IPS-15b (cell line): ENCODE measurements at regions not wholly inside any gene's neighbourhood (a gene's known extent, or its start where the extent isn't known, plus 50 kb on each side); places are given as distances from the start of the nearest gene placed in this dataset.
"Not testable (repeated sequence)": the region's sequence is repeated elsewhere in the genome, so short reads cannot be mapped to it uniquely, and the experiment has no call there.

Source experiments
- H3K27me3 ChIP-seq: one replicate; pipeline ENCODE4 v1.6.1; 2013; ENCODE audit warnings: low read length; ENCODE audit not compliant: control insufficient read depth, insufficient read depth
- H3K36me3 ChIP-seq: one replicate; pipeline ENCODE4 v1.6.1; 2013; ENCODE audit warnings: low read length; ENCODE audit not compliant: control insufficient read depth, insufficient read depth
- H3K4me1 ChIP-seq: one replicate; pipeline ENCODE4 v1.6.1; 2013; ENCODE audit warnings: mild to moderate bottlenecking, low read length; ENCODE audit not compliant: control insufficient read depth, insufficient read depth
- H3K4me3 ChIP-seq: one replicate; pipeline ENCODE4 v1.5.1; 2013; ENCODE audit warnings: low read depth, low read length
- H3K9ac ChIP-seq: one replicate; pipeline ENCODE4 v1.6.1; 2013; ENCODE audit warnings: low read depth, mild to moderate bottlenecking, low read length
- H3K9me3 ChIP-seq: one replicate; pipeline ENCODE4 v1.6.1; 2013; ENCODE audit warnings: mild to moderate bottlenecking, low read length; ENCODE audit not compliant: control insufficient read depth, insufficient read depth

DNA sequence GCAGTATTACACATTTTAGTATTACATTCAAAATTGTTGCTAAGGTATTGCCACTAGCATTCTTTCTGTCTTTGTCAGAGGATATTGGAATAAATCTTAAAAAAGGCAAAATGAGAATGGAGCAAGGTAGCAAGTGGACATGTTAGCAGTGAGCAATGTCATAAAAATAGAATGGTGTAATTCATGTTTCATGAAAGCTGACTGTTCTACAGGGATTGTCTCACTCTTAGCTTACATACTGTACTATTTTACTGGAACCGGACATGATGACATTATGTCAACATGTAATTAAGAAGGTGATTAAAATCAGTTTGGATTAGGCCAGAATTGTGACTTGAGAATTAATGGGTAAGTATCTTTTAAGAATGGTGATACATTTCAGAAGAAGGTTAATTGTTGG is 1086.2 kb downstream of the STIM2 start:
- Histone ChIP-seq H3K9ac (no peak overlapping the region), H3K27me3 (no peaks in the 10 kb centered on the region), H3K36me3 (no peaks in the 10 kb centered on the region), H3K9me3 (no peaks in the 10 kb centered on the region), H3K4me3 (no peak overlapping the region), H3K4me1 (no peaks in the 10 kb centered on the region)

DNA sequence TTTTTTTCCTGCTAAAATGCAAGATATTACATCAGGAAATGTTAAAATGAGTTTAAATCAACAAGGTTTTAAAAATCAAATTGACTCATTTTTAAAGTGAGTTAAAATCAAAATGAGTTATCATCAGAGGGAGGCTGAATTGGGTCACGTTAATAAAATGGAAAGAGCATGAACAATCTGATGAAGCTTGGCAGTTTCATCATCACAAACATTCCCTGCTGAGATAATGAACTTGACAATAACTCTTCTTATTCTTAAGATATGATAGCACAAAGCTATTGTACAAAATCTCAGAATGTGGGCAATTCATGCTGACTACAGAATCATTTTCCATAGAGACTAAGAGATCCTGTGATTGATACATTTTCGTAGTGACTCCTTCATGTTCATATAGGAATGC is 1086.7 kb downstream of the STIM2 start:
- no peaks in the 10 kb centered on the region for H3K36me3 ChIP-seq
- no peak overlapping the region for H3K4me3 ChIP-seq
- H3K9me3 ChIP-seq: no peaks in the 10 kb centered on the region
- H3K4me1 ChIP-seq: no peaks in the 10 kb centered on the region
- H3K9ac ChIP-seq: no peak overlapping the region
- H3K27me3 ChIP-seq: no peaks in the 10 kb centered on the region

DNA sequence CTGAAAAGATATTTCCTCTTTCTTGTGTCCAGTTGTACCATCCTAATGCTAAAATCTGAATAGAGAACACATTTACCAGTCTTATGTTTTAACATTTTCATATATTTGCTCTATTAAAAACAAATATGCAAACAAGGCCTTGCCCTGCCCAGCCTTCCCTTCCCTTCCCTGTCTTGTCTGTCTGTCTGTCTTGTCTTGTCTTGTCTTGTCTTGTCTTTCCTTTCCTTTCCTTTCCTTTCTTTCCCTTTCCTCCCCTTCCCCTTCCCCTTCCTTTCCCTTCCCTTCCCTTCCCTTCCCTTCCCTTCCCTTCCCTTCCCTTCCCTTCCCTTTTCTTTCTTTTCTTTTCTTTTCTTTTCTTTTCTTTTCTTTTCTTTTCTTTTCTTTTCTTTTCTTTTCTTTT is 1103.5 kb downstream of the STIM2 start:
- H3K4me3 ChIP-seq: no peak overlapping the region
- H3K4me1 ChIP-seq: no peaks in the 10 kb centered on the region
- no peak overlapping the region for H3K9ac ChIP-seq
- H3K27me3 ChIP-seq: no peaks in the 10 kb centered on the region
- no peaks in the 10 kb centered on the region for H3K36me3 ChIP-seq
- H3K9me3 ChIP-seq: no peaks in the 10 kb centered on the region

DNA sequence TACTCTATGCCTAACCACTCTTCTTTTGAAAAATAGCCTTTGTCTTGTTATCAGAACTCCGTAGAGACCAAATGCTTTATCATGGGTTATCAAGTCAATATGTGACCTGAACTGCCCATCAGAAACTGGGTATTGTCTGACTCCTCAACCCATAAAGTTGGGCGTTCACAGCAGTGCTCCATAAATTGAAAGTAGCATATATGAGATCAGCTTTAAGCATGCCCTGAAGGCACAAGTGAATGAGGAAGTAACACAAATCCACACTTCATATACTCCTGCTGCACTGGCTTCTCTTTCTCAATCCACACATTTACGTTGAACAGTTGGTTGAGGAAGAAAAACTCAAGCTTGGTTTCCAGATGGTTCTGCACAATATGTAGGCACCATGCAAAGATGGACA is 1106.0 kb downstream of the STIM2 start:
- H3K9me3 ChIP-seq: no peaks in the 10 kb centered on the region
- no peaks in the 10 kb centered on the region for H3K36me3 ChIP-seq
- H3K4me1 ChIP-seq: no peaks in the 10 kb centered on the region
- no peaks in the 10 kb centered on the region for H3K27me3 ChIP-seq
- H3K9ac ChIP-seq: no peak overlapping the region
- H3K4me3 ChIP-seq: no peak overlapping the region

DNA sequence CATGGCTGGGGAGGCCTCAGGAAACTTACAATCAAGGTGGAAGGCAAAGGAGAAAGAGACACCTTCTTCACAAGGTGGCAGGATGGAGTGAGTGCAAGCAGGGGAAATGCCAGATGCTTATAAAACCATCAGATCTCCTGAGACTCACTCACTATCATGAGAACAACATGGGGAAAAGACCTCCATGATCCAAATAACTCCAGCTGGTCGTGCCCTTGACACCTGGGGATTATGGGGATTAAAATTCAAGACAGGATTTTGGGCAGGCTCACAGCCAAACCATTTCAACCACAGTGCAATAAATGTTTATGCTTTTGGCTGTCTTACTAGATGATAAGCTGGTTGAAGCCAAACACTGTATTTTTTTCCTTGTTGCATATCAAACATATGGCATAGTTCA is 1112.4 kb downstream of the STIM2 start:
- H3K4me3 ChIP-seq: no peak overlapping the region
- H3K36me3 ChIP-seq: no peaks in the 10 kb centered on the region
- H3K4me1 ChIP-seq: no peaks in the 10 kb centered on the region
- H3K9ac ChIP-seq: no peak overlapping the region
- no peaks in the 10 kb centered on the region for H3K9me3 ChIP-seq
- H3K27me3 ChIP-seq: no peaks in the 10 kb centered on the region

DNA sequence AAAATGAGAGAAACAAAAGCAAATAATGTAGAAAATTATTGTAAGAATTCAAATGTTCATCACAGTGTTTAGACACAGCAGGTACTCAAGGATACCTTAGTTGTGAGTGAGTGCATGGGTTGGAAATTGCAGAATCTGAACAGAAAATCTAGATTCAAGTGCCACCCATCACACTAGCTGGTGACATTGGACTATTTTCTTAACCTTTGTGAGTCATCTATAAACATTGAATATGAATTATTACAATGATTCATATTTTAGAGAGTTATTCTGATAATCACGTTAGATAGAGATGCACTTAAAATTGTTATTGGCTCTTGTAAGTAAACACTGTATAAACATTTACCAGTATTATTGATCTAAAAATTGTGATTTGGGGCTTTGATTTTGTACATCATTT is 1113.1 kb downstream of the STIM2 start:
- Histone ChIP-seq H3K4me3 (no peak overlapping the region), H3K27me3 (no peaks in the 10 kb centered on the region), H3K9me3 (no peaks in the 10 kb centered on the region), H3K9ac (no peak overlapping the region), H3K4me1 (no peaks in the 10 kb centered on the region), H3K36me3 (no peaks in the 10 kb centered on the region)

DNA sequence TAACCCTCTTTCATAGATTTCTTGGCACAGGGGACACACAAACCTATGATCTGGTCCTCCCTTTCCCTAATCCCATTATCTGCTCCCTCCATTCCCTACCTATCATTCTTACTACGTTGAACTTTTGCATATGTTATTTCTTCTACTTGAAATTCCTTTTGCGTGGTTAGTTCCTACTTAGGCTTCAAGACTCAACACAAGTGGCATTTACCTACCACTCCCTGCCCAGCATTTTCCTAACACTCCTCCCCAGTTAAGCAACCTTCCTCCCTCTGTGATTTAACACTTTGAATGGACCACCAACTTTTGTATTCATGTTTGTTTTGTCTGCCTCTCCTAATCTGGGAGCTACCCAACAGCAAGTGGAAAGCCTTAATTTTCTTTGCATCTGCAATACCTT is 1113.7 kb downstream of the STIM2 start:
- H3K4me3 ChIP-seq: no peak overlapping the region
- no peaks in the 10 kb centered on the region for H3K36me3 ChIP-seq
- no peaks in the 10 kb centered on the region for H3K9me3 ChIP-seq
- H3K9ac ChIP-seq: no peak overlapping the region
- no peaks in the 10 kb centered on the region for H3K4me1 ChIP-seq
- no peaks in the 10 kb centered on the region for H3K27me3 ChIP-seq

DNA sequence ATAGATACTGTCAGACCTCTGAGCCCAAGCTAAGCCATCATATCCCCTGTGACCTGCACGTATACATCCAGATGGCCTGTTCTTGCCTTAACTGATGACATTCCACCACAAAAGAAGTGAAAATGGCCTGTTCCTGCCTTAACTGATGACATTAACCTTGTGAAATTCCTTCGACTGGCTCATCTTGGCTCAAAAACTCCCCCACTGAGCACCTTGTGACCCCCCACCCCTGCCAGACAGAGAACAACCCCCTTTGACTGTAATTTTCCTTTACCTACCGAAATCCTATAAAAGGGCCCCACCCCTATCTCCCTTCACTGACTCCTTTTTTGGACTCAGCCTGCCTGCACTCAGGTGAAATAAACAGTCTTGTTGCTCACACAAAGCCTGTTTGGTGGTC is 1114.2 kb downstream of the STIM2 start:
- H3K9ac ChIP-seq, H3K4me1 ChIP-seq, H3K27me3 ChIP-seq, H3K9me3 ChIP-seq, H3K36me3 ChIP-seq, H3K4me3 ChIP-seq: not testable (repeated sequence)

DNA sequence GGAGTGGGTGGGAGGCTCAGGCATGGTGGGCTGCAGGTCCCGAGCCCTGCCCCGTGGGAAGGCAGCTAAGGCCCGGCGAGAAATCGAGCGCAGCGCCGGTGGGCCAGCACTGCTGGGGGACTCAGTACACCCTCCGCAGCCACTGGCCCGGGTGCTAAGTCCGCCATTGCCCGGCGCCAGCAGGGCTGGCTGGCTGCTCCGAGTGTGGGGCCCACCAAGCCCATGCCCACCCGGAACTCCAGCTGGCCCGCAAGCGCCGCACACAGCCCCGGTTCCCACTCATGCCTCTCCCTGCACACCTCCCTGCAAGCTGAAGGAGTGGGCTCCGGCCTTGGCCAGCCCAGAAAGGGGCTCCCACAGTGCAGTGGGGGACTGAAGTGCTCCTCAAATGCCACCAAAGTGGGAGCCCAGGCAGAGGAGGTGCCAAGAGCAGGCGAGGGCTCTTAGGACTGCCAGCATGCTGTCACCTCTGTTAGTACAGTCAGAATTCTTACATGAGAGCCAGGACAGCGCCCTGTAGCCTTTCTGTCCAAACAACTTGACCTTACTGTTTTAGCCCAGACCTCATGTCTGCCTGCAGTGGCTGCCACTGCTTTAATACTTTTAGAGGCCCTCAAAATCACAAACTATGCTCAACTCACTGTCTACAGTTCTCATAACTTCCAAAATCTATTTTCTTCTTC is 1117.9 kb downstream of the STIM2 start:
- not testable (repeated sequence) for H3K9me3 ChIP-seq, H3K4me3 ChIP-seq, H3K4me1 ChIP-seq, H3K27me3 ChIP-seq, H3K36me3 ChIP-seq, H3K9ac ChIP-seq

DNA sequence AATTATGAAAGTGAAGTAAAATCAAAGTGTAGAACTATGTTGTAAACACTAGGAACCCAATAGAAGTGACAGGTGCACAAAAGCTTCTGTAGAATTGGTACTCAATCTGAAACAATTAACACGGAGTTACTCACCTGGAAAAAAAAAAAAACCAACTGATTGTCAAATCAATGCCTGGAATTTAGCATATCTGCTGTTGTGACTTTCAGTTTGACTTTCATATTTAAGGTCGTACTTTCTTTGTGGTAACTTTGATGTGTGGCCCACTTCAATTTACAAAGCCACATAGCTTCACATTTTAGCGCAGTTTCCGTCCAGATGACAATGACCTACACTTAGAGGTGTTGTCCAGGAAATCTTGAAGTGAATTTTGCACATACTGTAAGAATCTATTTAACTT is 1124.9 kb downstream of the STIM2 start:
- H3K4me3 ChIP-seq: no peak overlapping the region
- H3K9ac ChIP-seq: no peak overlapping the region
- H3K27me3 ChIP-seq: no peaks in the 10 kb centered on the region
- H3K9me3 ChIP-seq: no peaks in the 10 kb centered on the region
- no peaks in the 10 kb centered on the region for H3K36me3 ChIP-seq
- no peaks in the 10 kb centered on the region for H3K4me1 ChIP-seq

DNA sequence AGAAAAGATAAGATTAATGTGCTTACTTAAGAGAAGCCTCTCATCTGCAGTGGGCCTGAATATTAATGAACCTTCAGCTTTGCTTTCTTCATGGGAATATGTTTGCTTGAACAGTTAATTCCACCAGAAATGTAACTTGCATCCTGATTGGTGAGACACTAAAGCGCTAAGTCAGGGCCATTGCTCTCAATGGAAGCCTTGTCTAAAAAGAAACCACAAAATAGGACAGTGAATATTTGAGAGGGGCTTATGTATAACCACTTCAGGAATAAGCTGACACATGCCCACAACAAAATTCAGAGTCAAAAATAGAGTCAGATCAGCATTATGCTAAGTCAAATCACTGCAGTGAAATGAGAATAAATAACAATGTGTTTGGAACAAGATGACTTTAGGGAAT is 1125.8 kb downstream of the STIM2 start:
- H3K9ac ChIP-seq: no peak overlapping the region
- no peaks in the 10 kb centered on the region for H3K9me3 ChIP-seq
- no peaks in the 10 kb centered on the region for H3K4me1 ChIP-seq
- no peak overlapping the region for H3K4me3 ChIP-seq
- no peaks in the 10 kb centered on the region for H3K36me3 ChIP-seq
- no peaks in the 10 kb centered on the region for H3K27me3 ChIP-seq

DNA sequence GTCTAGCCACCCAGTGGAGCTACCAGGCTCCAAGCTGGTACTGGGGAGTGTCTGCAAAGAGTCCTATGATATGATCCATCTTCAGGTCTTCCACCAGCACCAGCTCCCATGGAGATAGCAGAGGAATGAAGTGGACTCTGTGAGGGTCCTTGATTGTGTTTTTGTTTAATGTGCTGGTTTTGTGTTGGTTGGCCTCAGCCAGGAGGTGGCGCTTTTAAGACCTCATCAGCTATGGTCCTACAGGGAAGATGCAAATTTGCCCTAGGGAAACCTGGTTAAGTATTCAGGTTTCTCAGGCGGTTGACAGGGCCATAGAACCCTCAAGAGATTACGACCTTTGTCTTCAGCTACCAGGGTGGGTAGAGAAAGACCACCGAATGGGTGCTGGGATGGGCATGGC is 1141.1 kb downstream of the STIM2 start:
- H3K4me3 ChIP-seq: no peak overlapping the region
- H3K4me1 ChIP-seq: no peaks in the 10 kb centered on the region
- no peak overlapping the region for H3K9ac ChIP-seq
- H3K36me3 ChIP-seq: no peaks in the 10 kb centered on the region
- no peaks in the 10 kb centered on the region for H3K9me3 ChIP-seq
- H3K27me3 ChIP-seq: no peaks in the 10 kb centered on the region
